ENCODE measurements at regions not wholly inside any gene's neighbourhood (a gene's known extent, or its start where the extent isn't known, plus 50 kb on each side); places are given as distances from the start of the nearest gene placed in this dataset.

DNA sequence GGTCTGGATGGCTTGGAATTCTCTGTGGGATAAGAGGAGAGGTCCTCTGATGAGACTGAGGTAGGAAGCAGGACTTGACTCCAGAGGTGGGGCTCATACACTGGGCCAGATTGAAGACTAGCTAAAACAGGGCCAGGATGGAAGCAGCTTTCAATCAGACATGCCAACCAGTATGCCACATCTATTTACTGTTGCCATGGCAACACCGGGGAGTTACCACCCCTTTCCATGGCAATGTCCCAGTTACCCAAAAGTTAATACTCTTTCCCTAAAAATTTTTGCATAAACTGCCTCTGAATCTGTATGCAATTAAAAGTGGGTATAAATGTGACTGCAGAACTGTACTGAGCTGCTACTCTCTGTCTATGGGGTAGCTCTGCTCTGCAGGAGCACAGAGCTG lies 247.5 kb upstream of the ZBED5 start:
- TF ChIP-seq EZH2 (IDR thresholded peaks at IDR 0.05; ENCODE audit: borderline replicate concordance, low read depth, low read length, poor library complexity, severe bottlenecking) = no peak
- TF ChIP-seq, protein P1, sequence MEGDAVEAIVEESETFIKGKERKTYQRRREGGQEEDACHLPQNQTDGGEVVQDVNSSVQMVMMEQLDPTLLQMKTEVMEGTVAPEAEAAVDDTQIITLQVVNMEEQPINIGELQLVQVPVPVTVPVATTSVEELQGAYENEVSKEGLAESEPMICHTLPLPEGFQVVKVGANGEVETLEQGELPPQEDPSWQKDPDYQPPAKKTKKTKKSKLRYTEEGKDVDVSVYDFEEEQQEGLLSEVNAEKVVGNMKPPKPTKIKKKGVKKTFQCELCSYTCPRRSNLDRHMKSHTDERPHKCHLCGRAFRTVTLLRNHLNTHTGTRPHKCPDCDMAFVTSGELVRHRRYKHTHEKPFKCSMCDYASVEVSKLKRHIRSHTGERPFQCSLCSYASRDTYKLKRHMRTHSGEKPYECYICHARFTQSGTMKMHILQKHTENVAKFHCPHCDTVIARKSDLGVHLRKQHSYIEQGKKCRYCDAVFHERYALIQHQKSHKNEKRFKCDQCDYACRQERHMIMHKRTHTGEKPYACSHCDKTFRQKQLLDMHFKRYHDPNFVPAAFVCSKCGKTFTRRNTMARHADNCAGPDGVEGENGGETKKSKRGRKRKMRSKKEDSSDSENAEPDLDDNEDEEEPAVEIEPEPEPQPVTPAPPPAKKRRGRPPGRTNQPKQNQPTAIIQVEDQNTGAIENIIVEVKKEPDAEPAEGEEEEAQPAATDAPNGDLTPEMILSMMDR (conservative IDR thresholded peaks at IDR 0.05; ENCODE audit: low read depth, low read length) = no peak

Data from A673 (cell line).